H9 (cell line): ENCODE measurements at regions not wholly inside any gene's neighbourhood (a gene's known extent, or its start where the extent isn't known, plus 50 kb on each side); places are given as distances from the start of the nearest gene placed in this dataset.

ENCODE experiments used
- DNase-seq: peaks from one replicate; pipeline ENCODE4 v3.0.0-alpha.2; 2017
- H2AFZ ChIP-seq: one replicate; pipeline ENCODE4 v1.6.1; 2013; ENCODE audit warnings: mild to moderate bottlenecking, low read length, control low read depth, moderate library complexity
- H2AK5ac ChIP-seq: 2 replicates; pipeline ENCODE4 v1.6.1; 2013; ENCODE audit warnings: low read length, control low read depth, mixed read lengths; ENCODE audit not compliant: insufficient read length
- H2BK120ac ChIP-seq: one replicate; pipeline ENCODE4 v1.6.1; 2013; ENCODE audit warnings: low read depth, mild to moderate bottlenecking, low read length, control low read depth, inconsistent platforms; ENCODE audit not compliant: poor library complexity, severe bottlenecking
- H2BK12ac ChIP-seq: 2 replicates; pipeline ENCODE4 v1.6.1; 2013; ENCODE audit warnings: low read length, control low read depth, mixed read lengths, low read depth; ENCODE audit not compliant: insufficient read length
- H2BK15ac ChIP-seq: 2 replicates; pipeline ENCODE4 v1.6.1; 2013; ENCODE audit warnings: low read depth, low read length, control low read depth
- H2BK20ac ChIP-seq: one replicate; pipeline ENCODE4 v1.6.1; 2013; ENCODE audit warnings: low read depth, mild to moderate bottlenecking, low read length, control low read depth, inconsistent platforms; ENCODE audit not compliant: poor library complexity, severe bottlenecking
- H2BK5ac ChIP-seq: 2 replicates; pipeline ENCODE4 v1.6.1; 2013; ENCODE audit warnings: low read length, control low read depth, mixed read lengths; ENCODE audit not compliant: insufficient read length
- H3K14ac ChIP-seq: 2 replicates; pipeline ENCODE4 v1.6.1; 2013; ENCODE audit warnings: low read length, control low read depth; ENCODE audit not compliant: insufficient read depth
- H3K18ac ChIP-seq: 2 replicates; pipeline ENCODE4 v1.6.1; 2013; ENCODE audit warnings: low read depth, mild to moderate bottlenecking, mixed read lengths, low read length, control low read depth; ENCODE audit not compliant: insufficient read length
- H3K23ac ChIP-seq: 2 replicates; pipeline ENCODE4 v1.6.1; 2013; ENCODE audit warnings: low read length, control low read depth, mixed read lengths, low read depth; ENCODE audit not compliant: insufficient read length
- H3K23me2 ChIP-seq: 2 replicates; pipeline ENCODE4 v1.6.1; 2013; ENCODE audit warnings: low read depth, mild to moderate bottlenecking, mixed read lengths, low read length, control low read depth; ENCODE audit not compliant: insufficient read length, poor library complexity, severe bottlenecking
- H3K27ac ChIP-seq: 2 replicates; pipeline ENCODE4 v1.5.1; 2013; ENCODE audit warnings: low read length, control low read depth, mixed read lengths, low read depth; ENCODE audit not compliant: insufficient read length
- H3K27me3 ChIP-seq: 2 replicates; pipeline ENCODE4 v1.6.1; 2013; ENCODE audit warnings: low read length, control low read depth, inconsistent platforms; ENCODE audit not compliant: insufficient read depth
- H3K4ac ChIP-seq: 2 replicates; pipeline ENCODE4 v1.6.1; 2013; ENCODE audit warnings: low read depth, mild to moderate bottlenecking, control low read depth, inconsistent platforms, low read length, moderate library complexity
- H3K4me1 ChIP-seq: 2 replicates; pipeline ENCODE4 v1.6.1; 2013; ENCODE audit warnings: low read length, control low read depth, inconsistent platforms; ENCODE audit not compliant: insufficient read depth
- H3K4me2 ChIP-seq: 2 replicates; pipeline ENCODE4 v1.6.1; 2013; ENCODE audit warnings: low read length, control low read depth, mixed read lengths; ENCODE audit not compliant: insufficient read length, insufficient read depth
- H3K56ac ChIP-seq: 2 replicates; pipeline ENCODE4 v1.6.1; 2013; ENCODE audit warnings: low read depth, mild to moderate bottlenecking, mixed read lengths, low read length, control low read depth; ENCODE audit not compliant: insufficient read length
- H3K79me1 ChIP-seq: 2 replicates; pipeline ENCODE4 v1.6.1; 2013; ENCODE audit warnings: low read depth, mild to moderate bottlenecking, moderate library complexity, low read length, control low read depth, inconsistent platforms; ENCODE audit not compliant: insufficient read depth, poor library complexity, severe bottlenecking
- H3K79me2 ChIP-seq: 2 replicates; pipeline ENCODE4 v1.6.1; 2013; ENCODE audit warnings: low read length, control low read depth, inconsistent platforms; ENCODE audit not compliant: insufficient read depth
- H3K9ac ChIP-seq: 2 replicates; pipeline ENCODE4 v1.6.1; 2013; ENCODE audit warnings: low read length, control low read depth, mixed read lengths; ENCODE audit not compliant: insufficient read length; ENCODE audit errors: extremely low read depth
- H3K9me3 ChIP-seq: one replicate; pipeline ENCODE4 v1.6.1; 2013; ENCODE audit warnings: low read depth, low read length, inconsistent platforms; ENCODE audit not compliant: control insufficient read depth
- H3T11ph ChIP-seq: one replicate; pipeline ENCODE4 v1.6.1; 2013; ENCODE audit warnings: mild to moderate bottlenecking, low read length, control low read depth, inconsistent platforms
- H4K20me1 ChIP-seq: one replicate; pipeline ENCODE4 v1.6.1; 2013; ENCODE audit not compliant: control insufficient read depth, insufficient read length, insufficient read depth
- H4K5ac ChIP-seq: 2 replicates; pipeline ENCODE4 v1.6.1; 2013; ENCODE audit warnings: low read depth, mild to moderate bottlenecking, mixed read lengths, low read length, control low read depth; ENCODE audit not compliant: insufficient read length
- H4K8ac ChIP-seq: replicated peaks from 2 replicates; pipeline ENCODE4 v1.6.1; 2013; ENCODE audit warnings: low read length, control low read depth, mixed read lengths, low read depth; ENCODE audit not compliant: insufficient read length
- H4K91ac ChIP-seq: 2 replicates; pipeline ENCODE4 v1.6.1; 2013; ENCODE audit warnings: low read depth, mild to moderate bottlenecking, moderate library complexity, mixed read lengths, low read length, control low read depth; ENCODE audit not compliant: insufficient read length
- H3K27ac Mint-ChIP-seq, 3 experiments: 2 replicates in 2 of 3; 3 replicates in 1 of 3; pipeline ENCODE4 v1.8.0; 2020 to 2021; ENCODE audit warnings: mixed read lengths in 3 of 3, mild to moderate bottlenecking in 1 of 3, moderate library complexity in 1 of 3
- H3K27me3 Mint-ChIP-seq: 2 replicates; pipeline ENCODE4 v1.8.0; 2021; ENCODE audit warnings: low read depth, mild to moderate bottlenecking, moderate library complexity, mixed read lengths
- H3K36me3 Mint-ChIP-seq, 3 experiments: 2 replicates in 2 of 3; 3 replicates in 1 of 3; pipeline ENCODE4 v1.8.0; 2020 to 2021; ENCODE audit warnings: low read depth in 3 of 3, mixed read lengths in 3 of 3; ENCODE audit not compliant: insufficient read depth in 1 of 3
- H3K4me1 Mint-ChIP-seq, 2 experiments: 2 replicates each; pipeline ENCODE4 v1.8.0; 2020; ENCODE audit warnings: mixed read lengths in 2 of 2
- H3K4me3 Mint-ChIP-seq, 2 experiments: 2 replicates in 1 of 2; 3 replicates in 1 of 2; pipeline ENCODE4 v1.8.0; 2020 to 2021; ENCODE audit warnings: mild to moderate bottlenecking in 2 of 2, mixed read lengths in 2 of 2, moderate library complexity in 1 of 2
- H3K9me3 Mint-ChIP-seq, 2 experiments: 2 replicates in 1 of 2; 3 replicates in 1 of 2; pipeline ENCODE4 v1.8.0; 2020; ENCODE audit warnings: mild to moderate bottlenecking in 2 of 2, mixed read lengths in 2 of 2, moderate library complexity in 1 of 2
- WGBS: extraction: QIAGEN DNeasy Blood & Tissue Kit; methylation state at CpG from one replicate; pipeline ENCODE4 v1.1.7; 2013; ENCODE audit warnings: missing lambda C conversion rate, low lambda C conversion rate, mixed read lengths; ENCODE audit not compliant: insufficient read length; ENCODE audit errors: extremely low coverage; 5-methylcytosine and 5-hydroxymethylcytosine counted together
- TF ChIP-seq, protein P1 (sequence below): fragments of 200-600 bp; sonication (generic); conservative IDR thresholded peaks from 3 replicates; pipeline ENCODE4 v1.8.0; 2021; ENCODE audit warnings: antibody characterized with exemption, mild to moderate bottlenecking

DNA sequence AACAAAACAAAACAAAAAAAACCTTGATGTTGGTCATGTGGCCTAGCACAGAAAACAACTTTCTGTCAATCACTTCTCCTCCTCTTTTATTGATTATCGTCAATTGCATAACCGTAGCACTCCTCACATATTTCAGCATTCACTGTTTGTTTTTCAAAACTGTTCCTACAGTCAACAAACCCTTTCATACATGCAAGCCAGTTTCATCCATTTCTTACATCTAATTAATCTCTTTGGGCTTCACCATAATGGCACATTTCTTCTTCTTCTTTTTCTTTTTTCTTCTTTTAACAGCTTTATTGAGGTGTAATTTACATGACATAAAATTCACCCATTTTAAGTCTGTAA lies 246.9 kb downstream of the PTTG2 start:
- Histone ChIP-seq H3K56ac (no peak overlapping the region), H3K79me1 (no peaks in the 10 kb centered on the region), H4K91ac (no peak overlapping the region), H3K4me1 (peaks cover 5% of the 10 kb centered on the region; the same call in 1 of the 2 replicates), H3T11ph (no peak overlapping the region), H3K4me2 (no peak overlapping the region), H4K20me1 (no peaks in the 10 kb centered on the region), H2AFZ (no peak overlapping the region), H3K9ac (no peak overlapping the region), H3K79me2 (no peaks in the 10 kb centered on the region), H4K8ac (no peak overlapping the region), H2BK15ac (no peak overlapping the region), H2BK5ac (no peak overlapping the region), H3K23me2 (no peaks in the 10 kb centered on the region), H3K27ac (no peak overlapping the region), H3K14ac (no peak overlapping the region), H3K4ac (no peak overlapping the region), H3K27me3 (no peaks in the 10 kb centered on the region), H3K18ac (no peak overlapping the region), H4K5ac (no peak overlapping the region), H3K9me3 (no peaks in the 10 kb centered on the region), H3K23ac (no peak overlapping the region), H2BK20ac (no peak overlapping the region), H2BK12ac (no peak overlapping the region), H2BK120ac (no peak overlapping the region), H2AK5ac (no peak overlapping the region)
- TF ChIP-seq, protein P1, sequence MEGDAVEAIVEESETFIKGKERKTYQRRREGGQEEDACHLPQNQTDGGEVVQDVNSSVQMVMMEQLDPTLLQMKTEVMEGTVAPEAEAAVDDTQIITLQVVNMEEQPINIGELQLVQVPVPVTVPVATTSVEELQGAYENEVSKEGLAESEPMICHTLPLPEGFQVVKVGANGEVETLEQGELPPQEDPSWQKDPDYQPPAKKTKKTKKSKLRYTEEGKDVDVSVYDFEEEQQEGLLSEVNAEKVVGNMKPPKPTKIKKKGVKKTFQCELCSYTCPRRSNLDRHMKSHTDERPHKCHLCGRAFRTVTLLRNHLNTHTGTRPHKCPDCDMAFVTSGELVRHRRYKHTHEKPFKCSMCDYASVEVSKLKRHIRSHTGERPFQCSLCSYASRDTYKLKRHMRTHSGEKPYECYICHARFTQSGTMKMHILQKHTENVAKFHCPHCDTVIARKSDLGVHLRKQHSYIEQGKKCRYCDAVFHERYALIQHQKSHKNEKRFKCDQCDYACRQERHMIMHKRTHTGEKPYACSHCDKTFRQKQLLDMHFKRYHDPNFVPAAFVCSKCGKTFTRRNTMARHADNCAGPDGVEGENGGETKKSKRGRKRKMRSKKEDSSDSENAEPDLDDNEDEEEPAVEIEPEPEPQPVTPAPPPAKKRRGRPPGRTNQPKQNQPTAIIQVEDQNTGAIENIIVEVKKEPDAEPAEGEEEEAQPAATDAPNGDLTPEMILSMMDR, result no peak
- Mint-ChIP-seq H3K9me3 (no peaks in the 10 kb centered on the region; a peak in 1 of 5 replicates), H3K27me3 (no peaks in the 10 kb centered on the region), H3K36me3 (no peaks in the 10 kb centered on the region), H3K4me3 (no peak overlapping the region), H3K4me1 (peaks cover 6 to 7% of the 10 kb centered on the region in 2 experiments), H3K27ac (no peak overlapping the region)
- DNase-seq, result no peak
- no CpG with 5 or more reads among the region's 2 CpGs for WGBS
